ENCODE measurements at regions not wholly inside any gene's neighbourhood (a gene's known extent, or its start where the extent isn't known, plus 50 kb on each side); places are given as distances from the start of the nearest gene placed in this dataset.
"Not testable (repeated sequence)": the region's sequence is repeated elsewhere in the genome, so short reads cannot be mapped to it uniquely, and the experiment has no call there.

DNA sequence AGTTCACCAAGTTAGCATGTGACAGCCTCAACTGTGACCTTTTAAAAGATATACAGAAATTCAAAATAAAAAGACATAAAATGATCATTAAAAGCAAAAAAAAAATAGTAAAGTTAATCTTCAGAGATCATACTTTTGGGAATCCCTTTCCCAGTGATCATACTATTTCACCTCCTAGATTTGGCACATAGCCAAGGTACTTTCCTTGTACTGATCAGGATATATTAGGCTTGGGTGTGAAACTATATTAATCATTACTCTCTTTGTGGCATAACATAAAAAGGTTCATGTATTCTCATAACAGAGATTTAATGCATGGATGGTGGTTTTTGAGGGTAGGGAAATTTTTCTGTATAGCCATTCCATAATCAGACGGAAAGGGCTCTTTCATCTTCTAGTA, 109.6 kb upstream of the ZWINT start:
- Mint-ChIP-seq H3K27ac (no peak overlapping the region), H3K9me3 (peaks cover 4 to 13% (median 8%) of the 10 kb centered on the region in 3 donors), H3K27me3 (no peaks in the 10 kb centered on the region), H3K4me3 (no peak overlapping the region), H3K36me3 (no peaks in the 10 kb centered on the region), H3K4me1 (no peaks in the 10 kb centered on the region)
- Histone ChIP-seq H3K27me3 (replicated peaks in 1 of 2; ENCODE audit: control insufficient read depth in 2 of 2, extremely low read depth in 1 of 2, insufficient read depth in 2 of 2, low read length in 1 of 2) (no peaks in the 10 kb centered on the region), H3K4me3 (ENCODE audit: control insufficient read depth in 1 of 2, extremely low read depth in 1 of 2, low read length in 1 of 2) (no peak overlapping the region), H3K9me3 (no peaks in the 10 kb centered on the region), H3K36me3 (ENCODE audit: control insufficient read depth in 2 of 2, extremely low read depth in 1 of 2, insufficient read depth in 1 of 2, low read length in 1 of 2) (no peaks in the 10 kb centered on the region), H3K4me1 (ENCODE audit: control insufficient read depth in 1 of 2, extremely low read depth in 1 of 2, insufficient read depth in 2 of 2, low read length in 2 of 2) (no peaks in the 10 kb centered on the region), H3K27ac (ENCODE audit: low read length) (no peak overlapping the region)
- POLR2A ChIA-PET = no interaction called here
- DNase-seq (no peak), ATAC-seq (replicated peaks in 1 of 4) (no peak)
- CTCF ChIA-PET = no interaction called here
- WGBS (ENCODE audit: insufficient coverage) = no CpG with 5 or more reads among the region's 1 CpG

GRCh38 chr10:56469482-56469881, 108.4 kb upstream of the ZWINT start:
- Histone ChIP-seq H3K9me3 (no peaks in the 10 kb centered on the region), H3K4me3 (ENCODE audit: control insufficient read depth in 1 of 2, extremely low read depth in 1 of 2, low read length in 1 of 2) (no peak overlapping the region), H3K4me1 (ENCODE audit: control insufficient read depth in 1 of 2, extremely low read depth in 1 of 2, insufficient read depth in 2 of 2, low read length in 2 of 2) (no peaks in the 10 kb centered on the region), H3K27me3 (replicated peaks in 1 of 2; ENCODE audit: control insufficient read depth in 2 of 2, extremely low read depth in 1 of 2, insufficient read depth in 2 of 2, low read length in 1 of 2) (no peaks in the 10 kb centered on the region), H3K27ac (ENCODE audit: low read length) (no peak overlapping the region), H3K36me3 (ENCODE audit: control insufficient read depth in 2 of 2, extremely low read depth in 1 of 2, insufficient read depth in 1 of 2, low read length in 1 of 2) (no peaks in the 10 kb centered on the region)
- CTCF ChIA-PET = no interaction called here
- no peaks in the 10 kb centered on the region for H3K4me1 Mint-ChIP-seq
- H3K27ac Mint-ChIP-seq = no peak overlapping the region
- DNase-seq = no peak
- no peaks in the 10 kb centered on the region for H3K36me3 Mint-ChIP-seq
- ATAC-seq (replicated peaks in 1 of 4) = no peak
- H3K4me3 Mint-ChIP-seq = no peak overlapping the region
- POLR2A ChIA-PET = no interaction called here
- H3K27me3 Mint-ChIP-seq = no peaks in the 10 kb centered on the region
- peaks cover 4 to 13% (median 8%) of the 10 kb centered on the region in 3 donors for H3K9me3 Mint-ChIP-seq

- Histone ChIP-seq H3K27ac (ENCODE audit: low read length) (no peak overlapping the region), H3K36me3 (ENCODE audit: control insufficient read depth in 2 of 2, extremely low read depth in 1 of 2, insufficient read depth in 1 of 2, low read length in 1 of 2) (no peaks in the 10 kb centered on the region), H3K9me3 (no peaks in the 10 kb centered on the region), H3K27me3 (replicated peaks in 1 of 2; ENCODE audit: control insufficient read depth in 2 of 2, extremely low read depth in 1 of 2, insufficient read depth in 2 of 2, low read length in 1 of 2) (no peaks in the 10 kb centered on the region), H3K4me1 (ENCODE audit: control insufficient read depth in 1 of 2, extremely low read depth in 1 of 2, insufficient read depth in 2 of 2, low read length in 2 of 2) (no peaks in the 10 kb centered on the region), H3K4me3 (ENCODE audit: control insufficient read depth in 1 of 2, extremely low read depth in 1 of 2, low read length in 1 of 2) (no peak overlapping the region)
- Mint-ChIP-seq H3K36me3 (no peaks in the 10 kb centered on the region), H3K27ac (no peak overlapping the region), H3K27me3 (no peaks in the 10 kb centered on the region), H3K9me3 (peaks cover 5 to 17% (median 7%) of the 10 kb centered on the region in 3 donors), H3K4me1 (no peaks in the 10 kb centered on the region), H3K4me3 (no peak overlapping the region)
- DNase-seq (no peak), ATAC-seq (replicated peaks in 1 of 4) (no peak)
- WGBS (ENCODE audit: insufficient coverage) = 90% methylated on average over 6 of the region's 6 CpGs
- ChIA-PET CTCF (interaction anchor here in 1 of 2 donors (0.8 kb wide), 1 partner anchor 76 kb away, joined by 3 read pairs; no protein-coding TSS in a partner anchor), POLR2A (no interaction called here)
Measured at GRCh38 chr10:56466005-56466404, 104.9 kb upstream of the ZWINT start.

GRCh38 chr10:56449770-56450169, 88.7 kb upstream of the ZWINT start:
- Mint-ChIP-seq H3K4me1 (no peaks in the 10 kb centered on the region), H3K36me3 (no peaks in the 10 kb centered on the region), H3K27ac (no peak overlapping the region), H3K27me3 (no peaks in the 10 kb centered on the region), H3K4me3 (no peak overlapping the region), H3K9me3 (peaks cover 3 to 14% (median 5%) of the 10 kb centered on the region in 3 donors)
- H3K4me3 ChIP-seq (ENCODE audit: control insufficient read depth in 1 of 2, extremely low read depth in 1 of 2, low read length in 1 of 2) = no peak overlapping the region
- no peaks in the 10 kb centered on the region for H3K36me3 ChIP-seq (ENCODE audit: control insufficient read depth in 2 of 2, extremely low read depth in 1 of 2, insufficient read depth in 1 of 2, low read length in 1 of 2)
- ChIA-PET CTCF (no interaction called here), POLR2A (no interaction called here)
- no peak overlapping the region for H3K27ac ChIP-seq (ENCODE audit: low read length)
- H3K27me3 ChIP-seq (replicated peaks in 1 of 2; ENCODE audit: control insufficient read depth in 2 of 2, extremely low read depth in 1 of 2, insufficient read depth in 2 of 2, low read length in 1 of 2) = no peaks in the 10 kb centered on the region
- no peaks in the 10 kb centered on the region for H3K4me1 ChIP-seq (ENCODE audit: control insufficient read depth in 1 of 2, extremely low read depth in 1 of 2, insufficient read depth in 2 of 2, low read length in 2 of 2)
- no peak for ATAC-seq (replicated peaks in 1 of 4)
- no peak for DNase-seq
- H3K9me3 ChIP-seq = no peaks in the 10 kb centered on the region

- DNase-seq; H3K9me3 ChIP-seq; CTCF ChIA-PET; ATAC-seq (replicated peaks in 1 of 4); H3K27me3 Mint-ChIP-seq; H3K27ac Mint-ChIP-seq; H3K4me3 Mint-ChIP-seq; H3K27me3 ChIP-seq (replicated peaks in 1 of 2; ENCODE audit: control insufficient read depth in 2 of 2, extremely low read depth in 1 of 2, insufficient read depth in 2 of 2, low read length in 1 of 2); POLR2A ChIA-PET; H3K4me1 ChIP-seq (ENCODE audit: control insufficient read depth in 1 of 2, extremely low read depth in 1 of 2, insufficient read depth in 2 of 2, low read length in 2 of 2); H3K27ac ChIP-seq (ENCODE audit: low read length); H3K4me3 ChIP-seq (ENCODE audit: control insufficient read depth in 1 of 2, extremely low read depth in 1 of 2, low read length in 1 of 2); H3K36me3 ChIP-seq (ENCODE audit: control insufficient read depth in 2 of 2, extremely low read depth in 1 of 2, insufficient read depth in 1 of 2, low read length in 1 of 2); H3K36me3 Mint-ChIP-seq; H3K4me1 Mint-ChIP-seq: not testable (repeated sequence)
- H3K9me3 Mint-ChIP-seq = peaks cover 3 to 14% (median 5%) of the 10 kb centered on the region in 3 donors
- WGBS (ENCODE audit: insufficient coverage) = 50% methylated on average over 1 of the region's 10 CpGs
Measured at GRCh38 chr10:56447613-56448012, 86.6 kb upstream of the ZWINT start.

GRCh38 chr10:56441337-56441736, 80.3 kb upstream of the ZWINT start:
- not testable (repeated sequence) for H3K4me1 Mint-ChIP-seq

More at GRCh38 chr10:56441337-56441736, 80.3 kb upstream of the ZWINT start:
- H3K9me3 Mint-ChIP-seq; H3K4me3 ChIP-seq (ENCODE audit: control insufficient read depth in 1 of 2, extremely low read depth in 1 of 2, low read length in 1 of 2); DNase-seq; H3K27me3 ChIP-seq (replicated peaks in 1 of 2; ENCODE audit: control insufficient read depth in 2 of 2, extremely low read depth in 1 of 2, insufficient read depth in 2 of 2, low read length in 1 of 2); H3K27ac ChIP-seq (ENCODE audit: low read length); CTCF ChIA-PET; H3K36me3 ChIP-seq (ENCODE audit: control insufficient read depth in 2 of 2, extremely low read depth in 1 of 2, insufficient read depth in 1 of 2, low read length in 1 of 2); H3K4me3 Mint-ChIP-seq; H3K4me1 ChIP-seq (ENCODE audit: control insufficient read depth in 1 of 2, extremely low read depth in 1 of 2, insufficient read depth in 2 of 2, low read length in 2 of 2); H3K27ac Mint-ChIP-seq; H3K36me3 Mint-ChIP-seq; H3K27me3 Mint-ChIP-seq; ATAC-seq (replicated peaks in 1 of 4); POLR2A ChIA-PET; H3K9me3 ChIP-seq: not testable (repeated sequence)
- no CpG with 5 or more reads among the region's 1 CpG for WGBS (ENCODE audit: insufficient coverage)

Measured in T-cell (primary cell).